ENCODE measurements at regions not wholly inside any gene's neighbourhood (a gene's known extent, or its start where the extent isn't known, plus 50 kb on each side); places are given as distances from the start of the nearest gene placed in this dataset.

DNA sequence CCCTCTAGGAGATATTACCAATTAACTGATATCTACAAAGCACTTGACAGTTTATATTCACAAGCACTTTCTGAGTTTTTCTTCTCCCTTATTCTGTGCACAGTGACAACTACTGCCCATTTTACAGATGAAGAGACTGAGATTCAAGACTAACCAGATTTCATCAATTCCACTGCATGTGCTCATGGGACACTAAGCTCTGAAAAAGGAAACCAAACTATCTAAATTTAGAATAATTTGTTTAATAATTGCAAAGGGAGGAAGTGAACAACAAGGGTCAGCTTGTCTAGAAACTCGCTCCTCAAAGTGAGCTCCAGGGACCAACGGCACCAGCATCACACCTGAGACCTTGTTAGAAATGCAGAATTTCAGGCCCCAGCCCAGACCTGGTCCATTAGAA, 50.8 kb upstream of the MYLIP start:
- no peak for DNase-seq

DNA sequence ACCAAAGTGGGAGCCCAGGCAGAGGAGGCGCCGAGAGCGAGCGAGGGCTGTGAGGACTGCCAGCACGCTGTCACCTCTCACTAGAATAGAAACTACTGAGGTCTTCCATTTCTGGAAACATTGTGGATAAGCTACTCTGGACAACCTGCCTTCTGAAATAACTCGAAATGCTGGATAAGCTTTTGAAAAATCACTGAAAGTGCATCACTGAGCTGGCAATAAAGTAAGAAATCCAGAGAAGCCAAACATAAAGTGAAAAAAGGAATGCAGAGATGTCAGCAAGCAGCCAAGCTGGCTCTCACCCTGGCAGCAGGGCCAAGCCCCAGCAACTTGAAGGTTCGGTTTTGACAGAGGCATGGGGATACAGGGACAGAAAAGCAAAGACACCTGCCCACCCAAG, 59.2 kb upstream of the MYLIP start:
- no peak for DNase-seq

DNA sequence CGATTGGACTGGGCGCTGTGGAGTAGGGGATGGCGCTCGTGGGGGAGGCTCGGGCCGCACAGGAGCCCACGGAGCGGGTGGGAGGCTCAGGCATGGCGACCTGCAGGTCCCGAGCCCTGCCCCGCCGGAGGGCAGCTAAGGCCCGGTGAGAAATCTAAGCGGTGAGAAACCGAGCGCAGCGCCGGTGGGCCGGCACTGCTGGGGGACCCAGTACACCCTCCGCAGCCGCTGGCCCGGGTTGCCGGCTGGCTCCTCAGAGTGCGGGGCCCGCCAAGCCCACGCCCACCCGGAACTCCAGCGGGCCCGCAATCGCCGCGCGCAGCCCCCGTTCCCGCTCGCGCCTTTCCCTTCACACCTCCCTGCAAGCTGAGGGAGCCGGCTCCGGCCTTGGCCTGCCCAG, 59.7 kb upstream of the MYLIP start:
- DNase-seq, result no peak

DNA sequence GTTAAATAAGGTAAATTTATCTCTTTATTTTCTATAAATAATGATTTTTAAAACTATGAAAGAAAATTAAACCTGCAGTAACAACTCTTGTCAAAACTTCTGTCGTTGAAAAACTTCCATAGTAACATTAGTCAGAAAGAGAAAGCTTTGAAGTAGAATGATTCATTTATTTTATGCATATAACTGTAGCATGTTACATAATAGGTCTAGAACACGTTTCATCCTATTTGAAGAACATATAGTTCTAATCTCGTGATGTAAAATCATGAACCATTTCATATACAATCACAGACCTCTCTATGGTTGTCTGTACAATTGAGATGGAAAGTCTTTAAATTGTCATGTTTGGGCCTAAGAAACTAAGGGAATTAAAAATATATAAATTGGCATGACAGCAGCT, 61.3 kb upstream of the MYLIP start:
- no peak for DNase-seq

DNA sequence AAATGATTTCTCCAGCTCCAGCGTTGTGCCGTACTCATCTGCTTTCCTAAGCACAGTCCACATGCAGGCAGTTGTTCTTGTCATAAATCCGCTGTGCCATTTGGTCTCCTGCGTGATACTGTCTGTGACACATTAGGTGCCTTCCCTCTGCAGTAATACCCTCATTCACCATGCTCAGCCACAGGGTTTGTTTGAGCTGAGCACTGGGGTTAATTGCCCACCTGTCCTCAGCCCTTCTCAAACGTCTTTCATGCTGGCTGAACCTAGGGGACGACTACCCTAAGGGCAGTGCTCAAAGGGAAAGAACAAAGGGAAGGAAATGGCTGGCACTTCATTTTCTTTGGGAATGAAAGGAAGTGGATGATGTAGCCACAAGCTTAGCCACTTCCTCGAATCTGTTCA, 64.2 kb upstream of the MYLIP start:
- peak; percentile 66 for DNase-seq

DNA sequence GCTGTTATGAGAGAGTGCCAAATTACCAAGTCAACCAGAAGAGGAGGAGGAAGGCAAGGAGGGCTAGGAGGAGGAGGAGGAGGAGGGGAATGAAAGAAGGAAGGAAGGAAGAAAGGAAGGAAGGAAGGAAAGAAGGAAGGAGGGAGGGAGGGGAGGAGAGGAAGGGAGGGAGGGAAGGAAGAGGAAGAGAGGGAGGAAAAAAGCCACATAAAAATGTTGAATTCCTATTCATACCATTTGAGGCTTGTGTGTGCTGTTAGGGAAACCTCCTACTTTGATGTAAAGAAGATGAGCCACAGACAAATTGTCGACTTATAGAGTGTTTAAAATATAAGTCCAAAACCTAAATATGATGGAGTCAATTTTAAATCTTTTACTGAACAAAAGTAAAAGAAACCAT, 65.3 kb upstream of the MYLIP start:
- DNase-seq, result no peak

DNA sequence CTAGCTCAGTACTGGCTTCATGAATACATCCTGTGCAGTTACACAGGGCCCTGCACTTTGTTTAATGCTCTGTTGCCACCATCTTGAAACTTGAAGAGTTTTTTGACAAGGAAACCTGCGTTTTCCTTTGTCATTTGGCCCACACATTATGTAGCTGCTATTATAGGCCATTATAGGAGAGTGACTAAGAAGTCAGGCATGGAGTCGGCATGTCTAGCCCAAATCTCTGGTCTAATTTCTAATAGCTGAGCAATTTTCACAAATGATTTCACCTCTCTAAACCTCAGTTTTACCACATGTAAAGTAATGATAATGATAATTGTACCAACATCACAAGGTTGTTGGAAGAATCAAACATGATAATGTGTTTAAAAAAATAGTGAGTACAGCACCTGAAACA, 67.1 kb upstream of the MYLIP start:
- DNase-seq, result no peak

DNA sequence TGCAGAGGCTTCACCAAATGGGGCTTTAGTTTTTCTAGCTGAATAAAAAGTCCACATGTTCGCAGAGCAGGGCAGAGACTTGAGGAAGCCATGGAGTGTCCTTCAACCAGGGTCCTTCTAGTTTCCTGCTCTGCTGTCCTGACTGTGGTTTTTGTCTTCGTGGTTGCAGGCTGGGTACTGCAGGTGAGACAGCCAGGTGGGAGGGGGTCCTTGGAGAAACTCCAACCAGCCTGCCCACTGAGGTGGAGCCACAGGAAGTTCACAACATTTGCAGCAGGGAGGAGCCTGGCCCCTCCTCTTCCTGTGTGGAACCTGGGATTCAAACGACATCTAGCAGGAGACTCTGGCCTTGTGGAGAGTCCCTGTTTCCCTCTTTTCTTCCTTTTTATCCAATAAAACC, 68.8 kb upstream of the MYLIP start:
- DNase-seq, result peak; percentile 8

DNA sequence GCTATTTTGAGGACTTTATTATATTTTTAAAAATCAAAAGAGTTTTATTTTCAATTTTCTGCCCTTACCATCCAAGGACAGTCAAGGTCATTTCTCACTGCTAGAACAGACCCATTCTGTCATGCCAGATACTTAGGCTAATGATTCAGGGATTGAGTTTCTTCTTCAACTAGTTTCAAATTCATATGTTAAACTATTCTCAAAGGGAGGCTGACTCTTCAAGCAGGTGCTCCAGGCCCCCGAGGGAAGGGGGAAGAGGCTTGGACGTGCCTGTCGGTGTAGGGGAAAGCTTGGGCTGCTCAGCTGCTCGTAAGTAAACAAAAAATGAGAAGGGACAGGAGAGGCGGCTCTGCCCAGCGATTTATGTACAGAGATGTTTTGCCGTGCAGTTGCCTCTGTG, 69.4 kb upstream of the MYLIP start:
- peak; percentile 45 for DNase-seq

DNA sequence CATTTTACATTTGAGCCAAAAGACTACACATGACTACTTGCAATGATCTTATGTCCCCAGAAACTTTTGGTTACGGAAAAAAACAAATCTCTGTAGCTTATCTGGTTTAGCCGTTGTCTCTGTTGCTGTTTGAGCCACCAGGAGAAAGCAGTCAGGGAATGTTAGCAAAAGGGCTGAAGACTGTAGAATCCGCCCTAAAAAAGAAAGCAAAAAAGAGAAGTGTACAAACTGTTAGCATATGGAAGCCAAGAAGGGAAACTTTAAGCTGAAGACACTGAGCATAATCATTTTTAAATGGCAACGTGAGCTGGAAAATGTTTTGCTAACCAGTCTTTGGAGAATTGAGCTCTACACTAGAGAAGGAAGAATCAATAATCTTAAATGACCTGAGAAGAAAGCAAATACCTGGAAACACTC, 69.9 kb upstream of the MYLIP start:
- no peak for DNase-seq

DNA sequence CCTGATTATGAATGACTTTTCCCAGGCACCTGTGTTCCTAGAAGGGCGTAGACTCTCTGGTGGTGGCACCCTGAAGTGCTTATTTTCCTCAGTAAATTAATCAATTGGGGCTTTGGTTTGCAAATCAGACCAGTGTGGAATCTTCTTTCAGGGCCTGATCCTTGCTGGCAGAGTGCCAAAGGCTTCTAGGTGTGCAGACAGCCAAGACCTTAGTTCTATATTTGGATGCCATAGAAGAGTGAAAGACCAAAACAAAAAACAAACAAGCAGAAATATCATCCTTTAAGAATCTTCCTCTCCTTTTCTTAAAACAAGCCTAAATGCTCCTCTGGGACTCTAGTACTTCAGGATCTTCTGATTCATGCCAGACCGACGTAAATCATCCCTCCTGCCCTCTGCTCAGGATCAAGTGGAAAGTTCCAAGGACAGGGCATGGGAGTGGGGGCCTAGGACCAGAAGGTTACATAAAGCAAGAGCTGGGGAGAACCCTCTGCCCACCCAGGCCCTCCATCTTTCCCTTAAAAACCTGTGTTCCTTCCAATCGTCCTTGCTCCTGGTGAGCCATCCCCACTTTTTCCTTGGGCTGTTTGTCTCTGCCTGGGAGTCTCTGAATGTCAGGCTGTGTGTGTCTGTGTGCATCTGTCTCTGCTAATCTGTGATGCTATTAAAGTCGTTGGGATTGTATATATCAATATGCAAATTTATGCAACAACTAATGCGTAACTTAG, 70.5 kb upstream of the MYLIP start:
- no peak for DNase-seq

DNA sequence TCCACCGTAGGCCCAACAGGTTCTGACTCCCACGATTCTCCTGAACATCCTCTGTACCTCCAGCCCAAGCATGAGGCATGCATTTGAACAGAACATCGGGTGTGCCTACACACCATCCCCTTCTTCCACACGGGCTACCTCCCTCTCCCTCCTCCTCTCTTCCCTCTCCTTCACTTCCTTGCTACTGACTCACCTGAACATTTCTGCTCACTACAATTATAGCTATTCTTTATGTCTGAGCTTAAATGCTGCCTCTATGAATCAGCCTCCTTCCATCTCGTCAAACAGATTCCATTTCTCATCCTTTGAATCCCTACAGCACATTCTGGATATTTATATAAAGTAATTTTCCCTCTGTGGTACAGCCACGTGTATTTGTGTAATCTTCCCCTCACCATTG, 71.4 kb upstream of the MYLIP start:
- no peak for DNase-seq

DNA sequence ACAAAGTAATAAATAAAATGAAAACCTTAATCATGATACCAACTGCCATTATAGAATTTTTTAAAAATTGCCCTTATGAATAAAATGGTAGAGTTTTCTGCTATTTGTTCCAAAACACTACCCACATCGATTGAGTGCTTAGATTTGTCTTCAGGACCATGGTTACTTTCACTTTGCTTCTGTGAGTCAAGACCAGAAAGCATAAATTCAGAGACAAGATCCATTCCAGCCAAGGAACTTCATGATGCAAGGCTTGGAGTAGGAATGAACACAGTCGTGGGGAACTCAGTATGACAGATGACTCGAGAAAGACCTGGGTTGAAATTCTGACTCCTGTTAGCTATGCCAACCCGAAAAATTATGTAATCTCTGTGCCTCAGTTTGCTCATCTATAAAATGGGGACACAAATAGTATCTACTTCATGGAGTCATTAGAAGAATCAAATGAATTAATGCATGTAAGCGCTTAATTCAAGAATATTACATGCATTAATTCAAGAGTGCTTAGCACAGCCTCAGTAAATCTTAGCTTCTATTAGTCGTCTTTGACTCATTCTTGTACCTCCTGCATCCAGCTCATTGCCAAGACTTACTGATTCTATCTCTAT, 72.5 kb upstream of the MYLIP start:
- no peak for DNase-seq

DNA sequence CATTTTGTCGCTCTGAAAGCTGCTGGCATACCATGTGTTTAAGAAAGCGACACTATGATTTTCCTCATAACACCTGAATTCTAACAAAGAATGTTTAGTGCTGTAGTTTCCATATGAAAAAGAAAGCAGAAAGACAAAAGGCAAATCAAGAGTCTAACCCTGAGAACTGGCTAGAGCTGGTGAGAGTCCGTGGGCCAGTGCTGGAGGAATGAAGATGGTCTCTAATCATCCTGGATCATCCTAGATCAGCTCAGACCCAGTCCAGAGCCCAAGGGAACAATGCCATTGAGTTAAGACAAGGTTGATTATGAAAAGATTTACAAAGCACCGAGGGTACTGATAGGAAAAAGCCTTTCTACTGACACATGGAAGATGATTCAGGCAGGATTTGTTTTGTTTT, 73.0 kb upstream of the MYLIP start:
- DNase-seq, result no peak

DNA sequence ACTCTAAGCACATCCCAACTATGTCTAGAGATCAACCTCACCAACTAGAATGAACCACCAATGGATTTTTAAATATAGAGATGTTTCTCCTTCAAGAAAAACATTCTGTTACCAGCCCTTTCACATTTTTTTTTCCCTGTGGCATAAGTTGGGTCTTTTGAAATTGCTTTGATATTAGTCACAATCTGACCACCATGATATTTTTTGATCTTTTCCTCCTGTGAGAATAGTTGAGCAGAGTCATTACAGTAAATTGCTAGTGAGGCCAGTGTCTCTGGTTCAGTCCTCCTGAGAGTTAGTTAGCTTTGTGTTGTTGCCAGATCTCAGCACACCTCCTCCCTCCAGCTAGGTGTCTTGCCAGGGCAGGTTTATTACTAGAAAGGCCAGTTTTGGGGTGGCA, 79.7 kb upstream of the MYLIP start:
- DNase-seq, result no peak

DNA sequence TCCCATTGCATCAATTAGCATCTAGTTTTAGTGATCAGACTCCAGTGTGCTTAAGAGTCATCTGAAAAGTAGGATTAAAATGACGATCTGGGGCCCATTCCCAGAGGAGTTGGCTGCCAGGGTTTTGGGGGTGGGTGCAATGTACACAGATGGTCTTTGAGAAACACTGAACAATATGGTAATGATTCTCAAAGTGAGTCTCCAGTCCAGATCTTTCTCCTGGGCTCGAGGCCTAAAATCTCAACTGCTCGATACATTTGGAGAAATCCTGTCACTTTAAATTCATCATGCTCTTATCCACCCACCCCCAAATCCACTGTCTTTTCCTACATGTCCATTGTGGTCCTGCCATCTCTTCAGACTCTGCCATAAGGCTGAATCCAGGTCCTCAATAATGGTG, 80.7 kb upstream of the MYLIP start:
- DNase-seq, result no peak

DNA sequence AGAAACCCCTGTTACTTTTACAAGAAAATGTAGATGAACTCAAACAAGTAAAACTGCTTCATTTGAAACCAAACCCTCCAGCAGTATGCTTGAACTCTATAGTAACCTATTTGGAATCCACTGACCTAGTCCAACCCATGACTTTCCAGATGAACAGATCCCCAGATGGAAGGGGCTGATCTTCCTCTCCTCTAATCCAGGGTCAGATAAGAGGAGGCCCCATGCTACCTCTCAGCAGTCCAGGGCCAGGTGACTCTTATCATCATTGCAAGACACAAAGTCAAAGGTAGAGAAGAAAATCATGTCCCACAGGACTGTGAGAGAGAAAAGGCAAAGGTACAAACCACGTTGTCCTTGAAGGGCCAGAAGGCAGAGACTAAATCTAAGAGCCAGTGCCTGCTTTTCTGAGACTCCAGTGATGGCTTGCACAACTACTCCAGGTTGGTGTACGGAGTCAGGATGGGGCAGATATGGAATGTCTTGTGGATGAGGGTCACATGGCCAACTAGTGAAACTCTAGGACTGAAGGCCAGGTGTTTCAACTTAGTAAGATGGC, 81.4 kb upstream of the MYLIP start:
- DNase-seq, result no peak

DNA sequence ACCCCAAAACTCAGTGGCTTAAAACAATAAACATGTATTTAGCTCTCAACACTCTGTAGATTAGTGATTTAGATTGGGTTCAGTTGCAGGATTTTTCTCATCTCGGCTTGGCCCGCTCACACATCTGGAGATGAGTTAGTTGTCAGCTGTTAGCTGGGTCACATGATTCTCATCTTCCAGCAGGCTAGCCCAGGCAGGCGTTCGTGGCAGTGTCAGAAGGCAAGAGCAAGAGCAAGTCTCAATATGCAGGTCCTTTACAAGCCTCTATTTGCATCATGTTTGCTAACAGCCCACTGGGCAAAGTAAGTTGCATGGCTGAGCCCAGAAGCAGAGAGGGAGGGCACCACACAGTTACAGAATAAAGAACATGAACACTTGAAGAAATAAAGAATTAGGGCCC, 83.6 kb upstream of the MYLIP start:
- no peak for DNase-seq

DNA sequence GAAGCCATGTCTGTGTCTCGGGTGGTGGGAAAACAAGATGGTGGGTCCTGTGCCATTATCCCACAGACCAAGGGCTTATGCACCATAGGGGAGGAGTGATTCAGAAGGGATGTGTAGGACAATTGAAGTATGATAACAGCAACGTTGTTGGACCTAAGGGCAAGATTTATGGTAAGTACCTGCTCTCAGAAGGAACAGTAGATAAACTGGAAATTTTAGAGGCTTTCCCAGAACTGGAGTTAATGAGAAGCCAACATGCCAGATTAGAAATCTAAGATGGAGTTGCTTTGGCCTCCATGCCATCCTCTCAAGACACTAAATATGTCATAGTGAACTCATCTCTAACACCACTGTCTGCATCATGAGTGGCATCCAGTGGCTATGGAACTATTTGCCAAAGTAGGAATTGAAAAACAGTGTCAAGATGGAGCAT, 84.7 kb upstream of the MYLIP start:
- DNase-seq, result no peak

DNA sequence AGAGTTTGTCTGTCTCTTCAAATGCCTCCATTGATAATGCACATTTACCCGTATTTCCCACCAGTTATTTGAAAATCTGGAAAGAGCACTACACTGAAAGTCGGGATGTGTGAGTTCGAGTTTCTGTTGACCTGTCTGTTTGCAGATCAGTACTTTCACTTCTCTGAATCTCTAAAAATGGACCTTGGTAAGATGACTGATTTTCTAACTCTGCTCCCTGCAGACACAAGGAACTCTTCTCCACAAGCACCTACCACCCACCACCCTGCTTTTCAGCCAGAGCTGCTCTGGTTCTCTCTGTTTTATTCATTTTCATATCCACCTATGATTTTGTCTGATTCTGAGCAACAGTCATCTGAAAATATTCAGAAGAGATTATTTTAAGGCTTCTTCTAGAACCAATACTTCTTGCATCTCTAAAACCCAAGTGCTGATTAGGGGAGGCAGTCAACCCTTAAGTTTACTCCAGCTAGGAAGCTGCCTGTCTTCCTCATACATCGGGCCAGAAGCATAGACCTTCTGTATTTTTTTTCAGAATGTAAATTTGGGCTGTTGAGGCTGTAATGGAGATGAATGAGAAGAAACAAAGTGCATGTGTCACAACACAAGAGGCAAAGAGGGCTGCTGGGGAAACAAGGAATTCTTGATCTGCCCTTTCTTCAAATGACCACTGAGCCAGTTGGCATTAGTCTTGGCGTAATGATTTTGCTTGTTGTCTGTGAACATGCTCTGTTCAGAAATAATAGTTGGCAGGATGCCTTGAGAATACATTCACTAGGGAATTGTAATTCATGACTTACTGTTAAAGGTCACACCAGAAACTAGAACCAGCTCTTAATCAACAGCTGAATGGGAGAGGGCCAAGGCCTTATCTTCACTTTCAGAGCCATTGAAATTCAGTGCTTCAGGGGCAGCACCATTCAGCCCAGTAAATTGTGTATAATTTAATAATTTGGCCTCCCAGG, 85.4 kb upstream of the MYLIP start:
- no peak for DNase-seq

DNA sequence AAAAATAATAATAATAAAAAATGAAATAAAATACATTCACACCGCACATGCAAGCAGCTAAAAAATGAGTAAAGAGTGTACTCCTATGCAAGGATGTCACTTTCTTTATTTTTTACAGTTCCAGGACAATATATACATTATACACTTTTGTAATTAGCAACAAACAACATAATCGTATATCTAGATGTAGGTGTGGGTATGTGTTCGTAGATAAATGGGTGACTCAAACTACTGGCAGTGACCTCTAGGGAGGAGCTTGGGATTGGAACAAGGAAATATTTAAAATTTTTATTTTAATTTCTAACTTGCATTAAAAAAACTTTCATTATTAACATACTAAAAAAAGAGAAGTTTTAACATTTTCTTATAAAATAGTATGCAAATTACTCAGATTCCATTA, 86.1 kb upstream of the MYLIP start:
- no peak for DNase-seq

DNA sequence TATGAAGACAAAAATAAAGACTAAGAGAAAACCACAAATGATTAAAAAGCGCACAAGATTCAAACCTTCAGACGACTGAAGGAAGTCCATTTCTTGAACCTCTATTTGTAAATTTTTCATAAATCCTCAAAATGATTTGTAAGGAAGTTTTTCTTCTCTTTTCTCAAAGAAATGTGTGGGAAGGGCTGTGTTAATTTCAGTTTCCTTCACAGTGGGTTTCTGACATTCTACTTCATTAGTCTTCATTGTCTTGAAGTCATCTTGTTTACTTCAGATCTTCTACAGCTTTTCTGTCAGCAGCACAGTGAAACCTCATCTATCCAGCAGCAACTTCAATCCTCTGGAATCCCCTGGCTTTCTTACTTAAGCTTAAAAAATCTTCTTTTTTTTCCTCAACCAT, 87.6 kb upstream of the MYLIP start:
- no peak for DNase-seq

DNA sequence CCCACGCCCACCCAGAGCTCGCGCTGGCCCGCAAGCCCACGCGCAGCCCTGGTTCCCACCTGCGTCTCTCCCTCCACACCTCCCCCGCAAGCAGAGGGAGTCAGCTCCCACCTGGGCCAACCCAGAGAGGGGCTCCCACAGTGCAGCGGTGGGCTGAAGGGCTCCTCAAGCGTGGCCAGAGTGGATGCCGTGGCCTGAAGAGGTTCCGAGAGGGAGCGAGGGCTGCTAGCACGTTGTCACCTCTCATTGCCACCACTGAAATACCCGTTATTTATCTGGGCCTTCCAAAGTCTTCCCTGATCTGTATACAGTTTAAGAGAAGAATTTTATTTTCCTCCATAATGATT, 88.3 kb upstream of the MYLIP start:
- no peak for DNase-seq

Measured in NCI-H1092 treated with DMSO at 0.1 percent for 48 hours (cell line).